GM12892 (cell line): ENCODE measurements at regions not wholly inside any gene's neighbourhood (a gene's known extent, or its start where the extent isn't known, plus 50 kb on each side); places are given as distances from the start of the nearest gene placed in this dataset.

Source experiments
- POLR2A ChIP-seq: IDR thresholded peaks from 2 replicates; pipeline ENCODE4 v1.6.1; 2011; ENCODE audit warnings: low read depth, low read length, control low read depth
- POLR2AphosphoS5 ChIP-seq: IDR thresholded peaks from 2 replicates; pipeline ENCODE4 v1.6.1; 2011; ENCODE audit warnings: low read depth, low read length, control low read depth

GRCh38 chr1:89460325-89460724, 64.3 kb upstream of the LRRC8B start:
- TF ChIP-seq POLR2A = no peak
- no peak for TF ChIP-seq POLR2AphosphoS5
